Osteocyte (in vitro differentiated cells): ENCODE measurements at regions not wholly inside any gene's neighbourhood (a gene's known extent, or its start where the extent isn't known, plus 50 kb on each side); places are given as distances from the start of the nearest gene placed in this dataset.
A peak's percentile ranks its signal among the peaks of the same experiment; 100 is the strongest.

Source experiments
- DNase-seq: peaks from one replicate; pipeline ENCODE4 v3.0.0; 2021; ENCODE audit warnings: mixed read lengths; ENCODE audit not compliant: unreplicated experiment; ENCODE audit errors: extremely low spot score
- H3K27ac Mint-ChIP-seq: one replicate; pipeline ENCODE4 v1.8.0; 2021; ENCODE audit warnings: mild to moderate bottlenecking, mixed read lengths; ENCODE audit not compliant: unreplicated experiment
- H3K27me3 Mint-ChIP-seq: one replicate; pipeline ENCODE4 v1.8.0; 2021; ENCODE audit warnings: mixed read lengths; ENCODE audit not compliant: unreplicated experiment
- H3K36me3 Mint-ChIP-seq: one replicate; pipeline ENCODE4 v1.8.0; 2021; ENCODE audit warnings: mixed read lengths; ENCODE audit not compliant: unreplicated experiment
- H3K4me1 Mint-ChIP-seq: one replicate; pipeline ENCODE4 v1.8.0; 2021; ENCODE audit warnings: mixed read lengths; ENCODE audit not compliant: unreplicated experiment
- H3K4me3 Mint-ChIP-seq: one replicate; pipeline ENCODE4 v1.8.0; 2021; ENCODE audit warnings: mild to moderate bottlenecking, moderate library complexity, mixed read lengths; ENCODE audit not compliant: unreplicated experiment
- H3K9me3 Mint-ChIP-seq: one replicate; pipeline ENCODE4 v1.8.0; 2021; ENCODE audit warnings: mixed read lengths; ENCODE audit not compliant: unreplicated experiment
- CTCF ChIP-seq: fragments of 200-600 bp; sonication (generic); IDR thresholded peaks from 2 replicates; pipeline ENCODE4 v1.5.0; 2021; ENCODE audit warnings: antibody characterized with exemption, mild to moderate bottlenecking, moderate library complexity

DNA sequence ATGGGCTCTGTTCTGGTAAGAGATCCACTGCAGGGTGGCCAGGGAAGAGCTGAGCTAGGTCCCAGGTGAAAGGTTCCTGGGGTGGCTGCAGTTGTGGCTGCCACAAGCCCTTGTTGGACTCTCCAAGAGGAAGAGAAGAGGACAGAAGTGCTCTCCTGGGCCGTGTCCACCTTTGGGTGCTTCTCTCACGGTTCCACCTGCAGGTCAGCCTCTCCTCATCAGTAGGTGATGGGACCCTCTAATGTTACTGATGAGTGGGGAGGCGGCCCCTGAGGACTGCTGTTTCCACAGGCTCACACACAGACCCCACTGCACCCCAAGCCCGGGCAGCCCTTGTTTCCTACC is 804.9 kb downstream of the BRD1 start:
- no peak for DNase-seq
- Mint-ChIP-seq H3K4me1 (no peaks in the 10 kb centered on the region), H3K27ac (no peak overlapping the region), H3K27me3 (no peaks in the 10 kb centered on the region), H3K9me3 (no peaks in the 10 kb centered on the region), H3K36me3 (no peaks in the 10 kb centered on the region), H3K4me3 (no peak overlapping the region)
- TF ChIP-seq CTCF, result no peak

DNA sequence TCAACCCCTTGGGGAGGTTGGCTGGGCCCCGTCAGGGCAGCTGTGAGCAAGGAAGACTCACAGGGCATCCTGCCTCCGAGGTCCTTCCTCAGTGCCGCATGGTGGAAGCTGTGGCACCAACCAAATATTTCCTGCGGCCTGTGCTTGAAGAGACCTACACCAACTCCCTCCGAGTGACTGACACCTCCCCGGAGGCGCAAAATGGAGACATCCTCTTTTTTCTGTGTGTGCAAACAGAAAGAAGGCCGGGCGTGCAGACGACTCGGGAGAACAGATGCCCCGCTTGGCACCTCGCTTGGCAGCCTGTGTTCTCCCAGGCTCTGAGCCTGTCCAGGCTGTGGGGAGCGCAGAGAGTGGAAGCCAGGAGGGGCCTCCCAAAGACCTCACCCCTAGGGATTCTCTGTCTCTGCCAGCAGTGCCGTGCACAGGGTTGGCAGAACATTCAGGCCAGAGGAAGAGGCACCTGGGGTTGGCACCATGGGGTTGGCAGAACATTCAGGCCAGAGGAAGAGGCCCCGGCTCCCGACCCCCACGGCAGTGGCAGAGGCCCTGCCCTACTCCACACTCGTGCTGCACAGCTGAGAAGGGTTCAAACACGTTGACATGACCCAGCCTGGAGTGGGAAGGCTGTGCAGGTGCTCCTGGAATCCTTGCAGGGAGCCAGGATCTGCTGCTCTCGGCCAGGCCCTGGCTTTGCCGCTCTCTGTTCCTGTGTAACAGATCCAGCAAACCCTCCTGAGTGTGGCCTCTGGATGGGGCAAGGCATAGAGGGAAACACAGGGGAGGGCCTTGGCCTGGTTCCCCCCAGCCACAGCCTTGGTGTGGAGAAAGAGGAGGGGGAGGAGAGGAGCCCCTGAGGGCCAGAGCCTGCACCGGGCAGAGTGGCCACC is 805.5 kb downstream of the BRD1 start:
- no peaks in the 10 kb centered on the region for H3K9me3 Mint-ChIP-seq
- H3K4me3 Mint-ChIP-seq, result no peak overlapping the region
- TF ChIP-seq CTCF, result no peak
- no peaks in the 10 kb centered on the region for H3K27me3 Mint-ChIP-seq
- H3K36me3 Mint-ChIP-seq, result no peaks in the 10 kb centered on the region
- H3K27ac Mint-ChIP-seq, result no peak overlapping the region
- no peaks in the 10 kb centered on the region for H3K4me1 Mint-ChIP-seq
- DNase-seq, result no peak

- H3K4me1 Mint-ChIP-seq, result no peaks in the 10 kb centered on the region
- H3K4me3 Mint-ChIP-seq, result no peak overlapping the region
- no peak for TF ChIP-seq CTCF
- no peak for DNase-seq
- H3K27ac Mint-ChIP-seq, result no peak overlapping the region
- no peaks in the 10 kb centered on the region for H3K9me3 Mint-ChIP-seq
- no peaks in the 10 kb centered on the region for H3K36me3 Mint-ChIP-seq
- no peaks in the 10 kb centered on the region for H3K27me3 Mint-ChIP-seq
Observed at GRCh38 chr22:49021131-49021925, 806.3 kb downstream of the BRD1 start.

- Mint-ChIP-seq H3K4me1 (no peaks in the 10 kb centered on the region), H3K36me3 (no peaks in the 10 kb centered on the region), H3K27ac (no peak overlapping the region), H3K4me3 (no peak overlapping the region), H3K9me3 (no peaks in the 10 kb centered on the region), H3K27me3 (no peaks in the 10 kb centered on the region)
- no peak for TF ChIP-seq CTCF
- DNase-seq, result peak; percentile 78
Observed at GRCh38 chr22:49019737-49020713, 807.6 kb downstream of the BRD1 start.
